Neuron (in vitro differentiated cells): ENCODE measurements at regions not wholly inside any gene's neighbourhood (a gene's known extent, or its start where the extent isn't known, plus 50 kb on each side); places are given as distances from the start of the nearest gene placed in this dataset.

ENCODE experiments used
- H2AFZ ChIP-seq: one replicate; pipeline ENCODE4 v1.6.1; 2013; ENCODE audit warnings: low read depth, mild to moderate bottlenecking, inconsistent platforms, low read length, moderate library complexity
- H3K27me3 ChIP-seq: one replicate; pipeline ENCODE4 v1.6.1; 2013; ENCODE audit warnings: low read length; ENCODE audit not compliant: insufficient read depth
- H3K36me3 ChIP-seq: one replicate; pipeline ENCODE4 v1.6.1; 2013; ENCODE audit warnings: low read length; ENCODE audit not compliant: insufficient read depth
- H3K4me1 ChIP-seq: one replicate; pipeline ENCODE4 v1.6.1; 2013; ENCODE audit warnings: low read length; ENCODE audit not compliant: insufficient read depth
- H3K4me3 ChIP-seq: 2 replicates; pipeline ENCODE4 v1.5.1; 2013; ENCODE audit warnings: mild to moderate bottlenecking, low read length, moderate library complexity
- H3K9me3 ChIP-seq: one replicate; pipeline ENCODE4 v1.6.1; 2013; ENCODE audit warnings: low read length

GRCh38 chr2:65639156-65639864 lies 206.9 kb upstream of the SPRED2 start:
- Histone ChIP-seq H3K9me3 (no peaks in the 10 kb centered on the region), H2AFZ (no peak overlapping the region), H3K27me3 (no peaks in the 10 kb centered on the region), H3K4me1 (no peaks in the 10 kb centered on the region), H3K36me3 (no peaks in the 10 kb centered on the region), H3K4me3 (no peak overlapping the region)

- H3K36me3 ChIP-seq = no peaks in the 10 kb centered on the region
- H3K4me1 ChIP-seq = no peaks in the 10 kb centered on the region
- H3K4me3 ChIP-seq = no peak overlapping the region
- no peaks in the 10 kb centered on the region for H3K9me3 ChIP-seq
- no peaks in the 10 kb centered on the region for H3K27me3 ChIP-seq
- H2AFZ ChIP-seq = no peak overlapping the region
Observed at GRCh38 chr2:65638443-65638842, 206.0 kb upstream of the SPRED2 start.

- no peaks in the 10 kb centered on the region for H3K36me3 ChIP-seq
- no peaks in the 10 kb centered on the region for H3K9me3 ChIP-seq
- no peak overlapping the region for H3K4me3 ChIP-seq
- no peak overlapping the region for H2AFZ ChIP-seq
- H3K4me1 ChIP-seq = no peaks in the 10 kb centered on the region
- H3K27me3 ChIP-seq = no peaks in the 10 kb centered on the region
Observed at GRCh38 chr2:65636813-65637483, 204.5 kb upstream of the SPRED2 start.

- Histone ChIP-seq H3K4me3 (no peak overlapping the region), H2AFZ (no peak overlapping the region), H3K27me3 (no peaks in the 10 kb centered on the region), H3K36me3 (no peaks in the 10 kb centered on the region), H3K4me1 (no peaks in the 10 kb centered on the region), H3K9me3 (no peaks in the 10 kb centered on the region)
Observed at GRCh38 chr2:65636024-65636423, 203.6 kb upstream of the SPRED2 start.

GRCh38 chr2:65634304-65634703 lies 201.9 kb upstream of the SPRED2 start:
- no peaks in the 10 kb centered on the region for H3K9me3 ChIP-seq
- no peaks in the 10 kb centered on the region for H3K4me1 ChIP-seq
- no peaks in the 10 kb centered on the region for H3K27me3 ChIP-seq
- H2AFZ ChIP-seq = no peak overlapping the region
- no peak overlapping the region for H3K4me3 ChIP-seq
- H3K36me3 ChIP-seq = no peaks in the 10 kb centered on the region

GRCh38 chr2:65630643-65631042 lies 198.2 kb upstream of the SPRED2 start:
- Histone ChIP-seq H3K36me3 (no peaks in the 10 kb centered on the region), H2AFZ (no peak overlapping the region), H3K27me3 (no peaks in the 10 kb centered on the region), H3K4me1 (no peaks in the 10 kb centered on the region), H3K4me3 (no peak overlapping the region), H3K9me3 (no peaks in the 10 kb centered on the region)

GRCh38 chr2:65628156-65628555 lies 195.8 kb upstream of the SPRED2 start:
- Histone ChIP-seq H3K36me3 (no peaks in the 10 kb centered on the region), H3K27me3 (no peaks in the 10 kb centered on the region), H3K4me1 (no peaks in the 10 kb centered on the region), H3K4me3 (no peak overlapping the region), H3K9me3 (no peaks in the 10 kb centered on the region), H2AFZ (no peak overlapping the region)

GRCh38 chr2:65626831-65627230 lies 194.4 kb upstream of the SPRED2 start:
- Histone ChIP-seq H3K9me3 (no peaks in the 10 kb centered on the region), H3K36me3 (no peaks in the 10 kb centered on the region), H3K4me3 (no peak overlapping the region), H2AFZ (no peak overlapping the region), H3K4me1 (no peaks in the 10 kb centered on the region), H3K27me3 (no peaks in the 10 kb centered on the region)

GRCh38 chr2:65625982-65626381 lies 193.6 kb upstream of the SPRED2 start:
- H3K4me1 ChIP-seq = no peaks in the 10 kb centered on the region
- no peaks in the 10 kb centered on the region for H3K36me3 ChIP-seq
- H2AFZ ChIP-seq = no peak overlapping the region
- no peaks in the 10 kb centered on the region for H3K27me3 ChIP-seq
- no peak overlapping the region for H3K4me3 ChIP-seq
- no peaks in the 10 kb centered on the region for H3K9me3 ChIP-seq

GRCh38 chr2:65622951-65623535 lies 190.6 kb upstream of the SPRED2 start:
- H3K4me3 ChIP-seq = no peak overlapping the region
- H3K27me3 ChIP-seq = no peaks in the 10 kb centered on the region
- no peaks in the 10 kb centered on the region for H3K4me1 ChIP-seq
- H3K36me3 ChIP-seq = no peaks in the 10 kb centered on the region
- no peak overlapping the region for H2AFZ ChIP-seq
- H3K9me3 ChIP-seq = no peaks in the 10 kb centered on the region

- H3K4me1 ChIP-seq = no peaks in the 10 kb centered on the region
- H3K36me3 ChIP-seq = no peaks in the 10 kb centered on the region
- no peak overlapping the region for H2AFZ ChIP-seq
- H3K4me3 ChIP-seq = no peak overlapping the region
- no peaks in the 10 kb centered on the region for H3K9me3 ChIP-seq
- no peaks in the 10 kb centered on the region for H3K27me3 ChIP-seq
Observed at GRCh38 chr2:65622499-65622898, 190.1 kb upstream of the SPRED2 start.

- H2AFZ ChIP-seq = no peak overlapping the region
- no peaks in the 10 kb centered on the region for H3K27me3 ChIP-seq
Observed at GRCh38 chr2:65620524-65620923, 188.1 kb upstream of the SPRED2 start.

GRCh38 chr2:65620026-65620425 lies 187.6 kb upstream of the SPRED2 start:
- H3K27me3 ChIP-seq = no peaks in the 10 kb centered on the region
- no peaks in the 10 kb centered on the region for H3K36me3 ChIP-seq
- H3K4me1 ChIP-seq = no peaks in the 10 kb centered on the region
- no peak overlapping the region for H3K4me3 ChIP-seq
- H2AFZ ChIP-seq = no peak overlapping the region
- H3K9me3 ChIP-seq = no peaks in the 10 kb centered on the region

More at GRCh38 chr2:65620524-65620923, 188.1 kb upstream of the SPRED2 start:
- Histone ChIP-seq H3K4me3 (no peak overlapping the region), H3K36me3 (no peaks in the 10 kb centered on the region), H3K9me3 (no peaks in the 10 kb centered on the region), H3K4me1 (no peaks in the 10 kb centered on the region)
